BLaER1 (cell line): ENCODE measurements at regions not wholly inside any gene's neighbourhood (a gene's known extent, or its start where the extent isn't known, plus 50 kb on each side); places are given as distances from the start of the nearest gene placed in this dataset.

Experiments
- H3K27ac ChIP-seq: shearing (Covaris generic); formaldehyde crosslinking; 2 replicates; pipeline ENCODE4 v1.8.1; 2022
- H3K27me3 ChIP-seq: shearing (Covaris generic); formaldehyde crosslinking; 2 replicates; pipeline ENCODE4 v1.8.1; 2022
- H3K36me3 ChIP-seq: shearing (Covaris generic); formaldehyde crosslinking; 2 replicates; pipeline ENCODE4 v1.8.1; 2022
- H3K4me1 ChIP-seq: shearing (Covaris generic); formaldehyde crosslinking; 2 replicates; pipeline ENCODE4 v1.8.1; 2022
- H3K4me2 ChIP-seq: shearing (Covaris generic); formaldehyde crosslinking; 2 replicates; pipeline ENCODE4 v1.8.1; 2022
- H3K4me3 ChIP-seq: shearing (Covaris generic); formaldehyde crosslinking; 2 replicates; pipeline ENCODE4 v1.8.1; 2022
- H3K9ac ChIP-seq: shearing (Covaris generic); formaldehyde crosslinking; 2 replicates; pipeline ENCODE4 v1.8.1; 2022
- H3K9me3 ChIP-seq: shearing (Covaris generic); formaldehyde crosslinking; 2 replicates; pipeline ENCODE4 v1.8.1; 2022
- H4K20me1 ChIP-seq: shearing (Covaris generic); formaldehyde crosslinking; 2 replicates; pipeline ENCODE4 v1.8.1; 2022
- Cebpa-rat ChIP-seq: shearing (Covaris generic); IDR thresholded peaks from 2 replicates; pipeline ENCODE4 v1.8.1; 2022

- no peak overlapping the region for H3K4me2 ChIP-seq
- no peaks in the 10 kb centered on the region for H3K36me3 ChIP-seq
- H3K9me3 ChIP-seq: no peaks in the 10 kb centered on the region
- no peak overlapping the region for H3K27ac ChIP-seq
- no peak for TF ChIP-seq Cebpa-rat
- no peaks in the 10 kb centered on the region for H4K20me1 ChIP-seq
- no peaks in the 10 kb centered on the region for H3K27me3 ChIP-seq
- no peak overlapping the region for H3K9ac ChIP-seq
- H3K4me3 ChIP-seq: no peak overlapping the region
- no peaks in the 10 kb centered on the region for H3K4me1 ChIP-seq
Observed at GRCh38 chr6:145012039-145012662, 723.2 kb downstream of the EPM2A start.

DNA sequence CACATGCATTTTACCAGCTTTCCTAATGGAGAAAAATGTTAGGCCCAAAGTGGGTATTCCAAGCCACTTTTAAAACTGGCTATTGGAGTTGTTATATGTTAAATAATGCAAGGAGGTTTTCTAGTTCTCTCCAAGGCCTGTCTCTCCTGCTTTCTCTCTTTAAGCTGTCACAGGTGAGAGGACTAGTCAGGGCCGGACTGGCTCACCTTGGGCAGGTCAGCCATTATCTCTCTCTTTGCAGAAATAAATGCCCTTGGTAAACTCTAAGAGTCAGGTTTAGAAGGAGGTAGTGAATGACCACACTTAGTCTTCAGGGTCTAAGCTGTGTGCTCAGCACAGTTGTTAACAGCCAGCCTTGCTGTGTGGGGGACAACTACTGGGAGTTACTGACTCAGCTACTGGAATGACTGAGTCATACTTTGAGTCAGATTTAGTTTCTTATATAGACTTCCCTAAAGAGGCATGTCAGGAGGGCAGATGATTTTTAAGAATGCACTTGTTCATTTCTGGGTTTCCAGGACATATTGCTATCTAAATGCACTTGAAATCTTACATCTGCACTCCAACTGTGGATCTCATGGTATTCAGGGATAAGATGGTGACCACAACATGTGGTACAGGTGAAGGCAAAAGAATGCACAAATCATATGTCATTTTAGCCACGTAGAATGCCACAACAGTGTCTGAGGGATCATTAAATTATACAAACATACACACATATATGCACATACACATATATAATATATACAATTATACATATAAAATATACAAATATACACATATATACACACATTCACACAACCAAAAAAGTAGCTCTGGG is 719.4 kb downstream of the EPM2A start:
- no peak overlapping the region for H3K4me2 ChIP-seq
- no peak overlapping the region for H3K4me3 ChIP-seq
- no peaks in the 10 kb centered on the region for H4K20me1 ChIP-seq
- no peaks in the 10 kb centered on the region for H3K9me3 ChIP-seq
- no peak overlapping the region for H3K9ac ChIP-seq
- H3K27me3 ChIP-seq: no peaks in the 10 kb centered on the region
- TF ChIP-seq Cebpa-rat: no peak
- no peak overlapping the region for H3K27ac ChIP-seq
- H3K36me3 ChIP-seq: no peaks in the 10 kb centered on the region
- no peaks in the 10 kb centered on the region for H3K4me1 ChIP-seq

DNA sequence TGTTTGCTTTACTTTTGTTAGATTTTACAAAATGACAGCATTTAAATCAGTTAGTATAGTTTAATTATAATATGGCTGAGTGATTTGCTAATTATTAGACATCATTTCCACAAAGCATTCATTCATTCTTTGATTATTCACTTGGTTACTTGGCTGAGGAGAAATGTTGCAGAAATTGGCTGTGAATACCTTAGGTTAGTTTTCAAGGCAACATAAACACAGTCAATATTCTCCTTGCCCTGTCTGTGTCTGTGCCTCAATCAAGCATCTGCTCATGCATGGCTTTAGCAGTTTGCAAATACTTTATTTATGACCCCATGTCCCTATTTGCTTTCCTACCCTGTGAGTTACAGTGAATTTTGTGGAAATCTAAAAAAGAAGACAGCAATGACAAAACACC is 718.3 kb downstream of the EPM2A start:
- Histone ChIP-seq H3K27me3 (no peaks in the 10 kb centered on the region), H3K4me2 (no peak overlapping the region), H3K27ac (no peak overlapping the region), H3K4me3 (no peak overlapping the region), H3K9ac (no peak overlapping the region), H3K4me1 (no peaks in the 10 kb centered on the region), H3K9me3 (no peaks in the 10 kb centered on the region), H3K36me3 (no peaks in the 10 kb centered on the region), H4K20me1 (no peaks in the 10 kb centered on the region)
- TF ChIP-seq Cebpa-rat: no peak

DNA sequence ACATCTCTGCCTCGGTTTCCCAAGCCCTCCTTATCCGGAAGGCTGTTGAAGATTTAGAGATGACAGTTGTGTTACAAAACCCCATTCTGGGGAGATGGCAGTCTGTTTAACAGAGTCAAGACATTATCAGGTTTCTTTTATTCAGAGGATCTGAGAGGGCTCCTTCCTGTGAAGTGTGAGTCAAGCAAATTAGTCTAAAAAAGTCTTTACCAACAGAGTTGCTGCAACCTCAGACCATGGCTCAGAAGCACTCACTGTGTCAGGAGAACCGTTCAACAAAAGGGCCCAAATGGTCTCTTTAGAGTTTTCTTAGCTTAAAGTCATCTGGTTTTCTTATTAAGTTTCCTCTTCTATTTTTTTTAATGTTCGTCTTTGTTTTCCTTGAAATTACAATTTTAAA is 717.8 kb downstream of the EPM2A start:
- Histone ChIP-seq H3K4me2 (no peak overlapping the region), H3K4me3 (no peak overlapping the region), H3K36me3 (no peaks in the 10 kb centered on the region), H3K9ac (no peak overlapping the region), H3K4me1 (no peaks in the 10 kb centered on the region), H4K20me1 (no peaks in the 10 kb centered on the region), H3K9me3 (no peaks in the 10 kb centered on the region), H3K27me3 (no peaks in the 10 kb centered on the region), H3K27ac (no peak overlapping the region)
- no peak for TF ChIP-seq Cebpa-rat

GRCh38 chr6:145018027-145018426 is 717.3 kb downstream of the EPM2A start:
- Histone ChIP-seq H3K27me3 (no peaks in the 10 kb centered on the region), H3K9ac (no peak overlapping the region), H3K9me3 (no peaks in the 10 kb centered on the region), H3K4me1 (no peaks in the 10 kb centered on the region), H4K20me1 (no peaks in the 10 kb centered on the region), H3K4me2 (no peak overlapping the region), H3K27ac (no peak overlapping the region), H3K36me3 (no peaks in the 10 kb centered on the region), H3K4me3 (no peak overlapping the region)
- TF ChIP-seq Cebpa-rat: no peak

GRCh38 chr6:145020114-145020513 is 715.2 kb downstream of the EPM2A start:
- Histone ChIP-seq H3K4me3 (no peak overlapping the region), H3K27ac (no peak overlapping the region), H3K9ac (no peak overlapping the region), H3K9me3 (no peaks in the 10 kb centered on the region), H3K27me3 (no peaks in the 10 kb centered on the region), H3K4me2 (no peak overlapping the region), H3K4me1 (no peaks in the 10 kb centered on the region), H3K36me3 (no peaks in the 10 kb centered on the region), H4K20me1 (no peaks in the 10 kb centered on the region)
- no peak for TF ChIP-seq Cebpa-rat

GRCh38 chr6:145020543-145020942 is 714.8 kb downstream of the EPM2A start:
- H3K4me1 ChIP-seq: no peaks in the 10 kb centered on the region
- no peaks in the 10 kb centered on the region for H3K27me3 ChIP-seq
- H3K4me2 ChIP-seq: no peak overlapping the region
- H4K20me1 ChIP-seq: no peaks in the 10 kb centered on the region
- H3K27ac ChIP-seq: no peak overlapping the region
- H3K9ac ChIP-seq: no peak overlapping the region
- no peaks in the 10 kb centered on the region for H3K36me3 ChIP-seq
- no peak overlapping the region for H3K4me3 ChIP-seq
- no peaks in the 10 kb centered on the region for H3K9me3 ChIP-seq
- TF ChIP-seq Cebpa-rat: no peak

DNA sequence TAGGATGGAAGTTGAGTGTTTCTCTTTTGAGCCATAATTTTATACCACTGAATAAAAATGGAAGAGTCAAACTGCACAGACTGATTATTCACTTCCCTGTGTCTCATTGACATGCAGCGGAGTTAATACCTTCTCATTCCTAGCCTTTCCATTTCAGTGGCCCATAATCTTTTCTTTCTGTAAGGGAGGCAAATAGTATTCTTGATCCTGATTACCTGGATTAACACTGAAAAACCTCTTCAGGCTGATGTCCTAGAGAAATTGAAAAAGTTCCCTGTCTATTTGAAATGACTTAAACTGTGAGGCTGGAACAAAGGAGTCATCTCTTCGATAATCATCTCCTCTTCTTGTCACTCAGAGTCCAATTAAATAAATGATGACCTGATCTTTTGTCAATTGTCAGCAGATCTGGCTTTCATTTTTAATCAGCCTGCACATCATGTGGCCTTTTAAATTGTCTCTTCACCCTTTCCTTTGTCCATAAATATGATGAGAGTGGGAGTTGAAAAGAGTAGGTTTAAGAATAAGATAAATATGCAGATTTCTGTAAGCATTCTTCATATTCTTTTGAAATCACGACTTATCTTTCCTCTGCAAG is 713.0 kb downstream of the EPM2A start:
- H3K9me3 ChIP-seq: no peaks in the 10 kb centered on the region
- no peak overlapping the region for H3K9ac ChIP-seq
- TF ChIP-seq Cebpa-rat: no peak
- no peak overlapping the region for H3K4me3 ChIP-seq
- H4K20me1 ChIP-seq: no peaks in the 10 kb centered on the region
- H3K27me3 ChIP-seq: no peaks in the 10 kb centered on the region
- H3K4me1 ChIP-seq: no peaks in the 10 kb centered on the region
- H3K36me3 ChIP-seq: no peaks in the 10 kb centered on the region
- H3K27ac ChIP-seq: no peak overlapping the region
- H3K4me2 ChIP-seq: no peak overlapping the region

GRCh38 chr6:145023116-145023726 is 712.1 kb downstream of the EPM2A start:
- Histone ChIP-seq H4K20me1 (no peaks in the 10 kb centered on the region), H3K4me2 (no peak overlapping the region), H3K4me1 (no peaks in the 10 kb centered on the region), H3K9me3 (no peaks in the 10 kb centered on the region), H3K9ac (no peak overlapping the region), H3K4me3 (no peak overlapping the region), H3K27ac (no peak overlapping the region), H3K27me3 (no peaks in the 10 kb centered on the region), H3K36me3 (no peaks in the 10 kb centered on the region)
- TF ChIP-seq Cebpa-rat: no peak

- Histone ChIP-seq H3K36me3 (no peaks in the 10 kb centered on the region), H3K4me3 (no peak overlapping the region), H3K4me2 (no peak overlapping the region), H3K9me3 (no peaks in the 10 kb centered on the region), H3K27me3 (no peaks in the 10 kb centered on the region), H3K4me1 (no peaks in the 10 kb centered on the region), H3K27ac (no peak overlapping the region), H4K20me1 (no peaks in the 10 kb centered on the region), H3K9ac (no peak overlapping the region)
- TF ChIP-seq Cebpa-rat: no peak
Observed at GRCh38 chr6:145025488-145025887, 709.8 kb downstream of the EPM2A start.
